Ectodermal cell (in vitro differentiated cells): ENCODE measurements at regions not wholly inside any gene's neighbourhood (a gene's known extent, or its start where the extent isn't known, plus 50 kb on each side); places are given as distances from the start of the nearest gene placed in this dataset.

Source experiments
- H3K27ac ChIP-seq: 2 replicates; pipeline ENCODE4 v1.7.0; 2013; ENCODE audit warnings: mild to moderate bottlenecking, low read depth, low read length; ENCODE audit not compliant: insufficient read depth, poor library complexity, severe bottlenecking
- H3K27me3 ChIP-seq: 2 replicates; pipeline ENCODE4 v1.7.0; 2013; ENCODE audit warnings: mild to moderate bottlenecking, low read length; ENCODE audit not compliant: insufficient read depth, control insufficient read depth, poor library complexity, severe bottlenecking
- H3K36me3 ChIP-seq: one replicate; pipeline ENCODE4 v1.7.0; 2013; ENCODE audit warnings: low read length; ENCODE audit not compliant: control insufficient read depth, insufficient read depth
- H3K4me1 ChIP-seq: one replicate; pipeline ENCODE4 v1.7.0; 2013; ENCODE audit warnings: low read length; ENCODE audit not compliant: control insufficient read depth, insufficient read depth
- H3K4me3 ChIP-seq: 2 replicates; pipeline ENCODE4 v1.7.0; 2013; ENCODE audit warnings: low read depth, low read length, control low read depth; ENCODE audit not compliant: insufficient read depth
- H3K9me3 ChIP-seq: 2 replicates; pipeline ENCODE4 v1.7.0; 2013; ENCODE audit warnings: mild to moderate bottlenecking, low read length, moderate library complexity; ENCODE audit not compliant: control insufficient read depth
- WGBS, 2 experiments: methylation state at CpG; one replicate each; pipeline ENCODE4 v1.1.7; 2013; ENCODE audit warnings: missing lambda C conversion rate in 2 of 2; 5-methylcytosine and 5-hydroxymethylcytosine counted together

DNA sequence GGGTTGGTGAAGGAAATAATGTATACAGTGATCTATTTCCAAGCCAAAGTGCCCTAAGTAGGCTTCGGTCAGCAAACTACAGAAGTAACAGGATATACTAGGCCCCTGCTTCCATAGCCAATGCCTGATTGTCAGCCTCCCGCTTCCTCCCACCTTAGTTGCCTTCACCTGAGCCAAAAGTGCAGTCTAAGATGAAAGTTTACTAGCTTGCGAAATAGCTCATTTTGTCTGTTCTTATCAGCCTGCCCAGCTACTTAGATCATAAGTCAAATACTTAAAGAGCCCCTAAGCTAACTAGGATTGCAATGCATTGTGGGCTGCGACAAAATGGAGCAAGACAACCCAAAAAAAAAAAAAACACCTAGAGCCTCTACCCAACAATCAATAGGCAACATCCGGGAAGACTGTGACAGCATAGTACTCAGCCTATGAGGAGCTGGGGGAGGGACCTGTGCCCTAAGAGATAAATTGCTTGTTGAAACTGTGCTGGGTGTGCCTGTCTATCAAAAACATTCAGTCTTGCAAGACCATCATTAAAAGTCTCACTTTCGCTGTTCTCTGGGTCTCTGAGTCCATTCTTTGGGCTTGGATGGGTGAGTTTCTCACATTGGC is 454.7 kb upstream of the TSHZ3 start:
- H3K4me1 ChIP-seq = no peaks in the 10 kb centered on the region
- H3K4me3 ChIP-seq = no peak overlapping the region
- H3K27ac ChIP-seq = no peak overlapping the region
- no peaks in the 10 kb centered on the region for H3K9me3 ChIP-seq
- no peaks in the 10 kb centered on the region for H3K36me3 ChIP-seq
- WGBS, 2 experiments = 88 to 89% methylated on average over 6 of the region's 6 CpGs
- no peaks in the 10 kb centered on the region for H3K27me3 ChIP-seq

GRCh38 chr19:31804668-31805067 is 455.4 kb upstream of the TSHZ3 start:
- Histone ChIP-seq H3K4me1 (no peaks in the 10 kb centered on the region), H3K4me3 (no peak overlapping the region), H3K27me3 (no peaks in the 10 kb centered on the region), H3K27ac (no peak overlapping the region), H3K9me3 (no peaks in the 10 kb centered on the region), H3K36me3 (no peaks in the 10 kb centered on the region)
- WGBS, 2 experiments = 79 to 91% methylated on average over 1 to 2 of the region's 2 CpGs

DNA sequence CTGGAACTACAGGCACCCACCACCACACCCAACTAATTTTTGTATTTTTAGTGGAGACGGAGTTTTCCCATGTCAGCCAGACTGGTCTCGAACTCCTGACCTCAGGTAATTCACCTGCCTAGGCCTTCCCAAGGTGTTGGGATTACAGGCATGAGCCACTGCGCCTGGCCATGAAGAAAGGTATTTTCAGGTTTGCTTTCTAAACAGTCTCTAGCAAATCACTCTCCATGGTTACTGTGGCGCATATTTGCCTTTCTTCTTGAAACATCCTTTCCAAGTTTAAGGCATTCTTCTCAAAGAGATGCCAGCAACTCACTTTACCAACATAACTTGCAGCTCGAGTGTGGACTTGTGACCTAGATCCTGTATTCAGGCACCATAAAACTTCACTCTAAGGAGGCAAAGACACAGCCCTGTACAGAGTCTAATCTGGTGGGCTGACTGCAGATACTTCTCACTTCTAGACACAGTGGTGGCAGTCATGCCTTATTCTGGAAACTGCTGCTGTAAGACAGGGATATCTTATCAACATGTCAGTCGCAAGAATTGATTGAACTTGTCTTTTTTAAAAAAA is 461.4 kb upstream of the TSHZ3 start:
- WGBS, 2 experiments = 90 to 91% methylated on average over 6 of the region's 6 CpGs

GRCh38 chr19:31817971-31818797 is 468.9 kb upstream of the TSHZ3 start:
- no peaks in the 10 kb centered on the region for H3K27me3 ChIP-seq
- H3K4me3 ChIP-seq = no peak overlapping the region
- 93% methylated on average over 5 of the region's 6 CpGs for WGBS, 2 experiments
- no peaks in the 10 kb centered on the region for H3K4me1 ChIP-seq
- H3K27ac ChIP-seq = no peak overlapping the region
- no peaks in the 10 kb centered on the region for H3K36me3 ChIP-seq
- no peaks in the 10 kb centered on the region for H3K9me3 ChIP-seq

More for the DNA sequence above, 461.4 kb upstream of the TSHZ3 start:
- H3K4me3 ChIP-seq = no peak overlapping the region
- H3K27me3 ChIP-seq = no peaks in the 10 kb centered on the region
- H3K9me3 ChIP-seq = no peaks in the 10 kb centered on the region
- no peaks in the 10 kb centered on the region for H3K4me1 ChIP-seq
- H3K27ac ChIP-seq = no peak overlapping the region
- no peaks in the 10 kb centered on the region for H3K36me3 ChIP-seq

- Histone ChIP-seq H3K27me3 (no peaks in the 10 kb centered on the region), H3K27ac (no peak overlapping the region), H3K9me3 (no peaks in the 10 kb centered on the region), H3K4me1 (no peaks in the 10 kb centered on the region), H3K36me3 (no peaks in the 10 kb centered on the region), H3K4me3 (no peak overlapping the region)
- 30% methylated on average over 2 of the region's 2 CpGs for WGBS, 2 experiments
These were observed 469.5 kb upstream of the TSHZ3 start for GRCh38 chr19:31818798-31819105.

DNA sequence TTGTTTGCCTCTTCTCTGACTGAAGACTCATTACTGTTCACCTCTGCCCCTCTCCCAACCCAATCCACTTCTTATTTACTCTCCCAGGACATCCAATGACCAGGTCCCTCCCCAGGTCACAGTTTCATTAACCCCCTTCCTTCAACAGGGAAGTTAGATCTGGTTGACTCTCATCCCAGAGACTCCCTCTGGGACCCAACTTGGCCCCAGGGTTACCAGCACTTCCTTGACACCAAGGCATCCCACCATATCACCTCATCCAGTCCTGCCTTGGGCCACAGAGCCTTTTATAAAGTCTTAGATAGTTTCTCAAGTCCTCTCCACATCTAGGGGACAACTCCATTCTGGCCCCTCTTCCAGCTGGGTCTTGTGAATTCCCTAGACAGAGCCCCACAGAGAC is 470.6 kb upstream of the TSHZ3 start:
- Histone ChIP-seq H3K9me3 (no peaks in the 10 kb centered on the region), H3K4me3 (no peak overlapping the region), H3K36me3 (no peaks in the 10 kb centered on the region), H3K27me3 (no peaks in the 10 kb centered on the region), H3K4me1 (no peaks in the 10 kb centered on the region), H3K27ac (no peak overlapping the region)

DNA sequence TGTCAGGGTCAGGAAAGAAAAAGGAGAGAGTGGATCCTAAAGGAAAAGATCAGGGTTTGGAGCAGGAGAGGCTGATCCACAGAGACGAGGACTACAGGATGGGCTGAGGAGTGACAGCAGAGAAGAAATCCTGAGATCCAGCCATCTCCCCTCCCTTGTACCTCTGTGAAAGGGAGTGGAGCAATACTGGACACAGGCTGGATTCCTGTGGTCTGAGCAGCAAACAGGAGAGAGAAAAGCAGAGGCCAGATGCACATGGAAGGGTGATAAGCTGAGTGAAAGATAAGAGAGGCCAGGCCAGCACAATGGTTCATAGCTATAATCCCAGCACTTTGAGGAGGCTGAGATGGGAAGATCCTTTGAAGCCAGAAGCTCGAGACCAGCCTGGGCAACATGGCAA is 472.1 kb upstream of the TSHZ3 start:
- Histone ChIP-seq H3K9me3 (no peaks in the 10 kb centered on the region), H3K36me3 (no peaks in the 10 kb centered on the region), H3K27ac (no peak overlapping the region), H3K27me3 (no peaks in the 10 kb centered on the region), H3K4me1 (no peaks in the 10 kb centered on the region), H3K4me3 (no peak overlapping the region)
- 89 to 92% methylated on average over 2 of the region's 2 CpGs for WGBS, 2 experiments

- Histone ChIP-seq H3K36me3 (no peaks in the 10 kb centered on the region), H3K4me1 (no peaks in the 10 kb centered on the region), H3K9me3 (no peaks in the 10 kb centered on the region), H3K27ac (no peak overlapping the region), H3K4me3 (no peak overlapping the region), H3K27me3 (no peaks in the 10 kb centered on the region)
- 88 to 89% methylated on average over 7 of the region's 7 CpGs for WGBS, 2 experiments
These were observed 476.2 kb upstream of the TSHZ3 start for GRCh38 chr19:31825134-31826094.

GRCh38 chr19:31826325-31826724 is 477.1 kb upstream of the TSHZ3 start:
- H3K27me3 ChIP-seq = no peaks in the 10 kb centered on the region
- H3K4me3 ChIP-seq = no peak overlapping the region
- H3K9me3 ChIP-seq = no peaks in the 10 kb centered on the region
- H3K4me1 ChIP-seq = no peaks in the 10 kb centered on the region
- no peak overlapping the region for H3K27ac ChIP-seq
- H3K36me3 ChIP-seq = no peaks in the 10 kb centered on the region
- WGBS, 2 experiments = 96 to 97% methylated on average over 4 of the region's 4 CpGs
